NT2/D1 (cell line): ENCODE measurements at regions not wholly inside any gene's neighbourhood (a gene's known extent, or its start where the extent isn't known, plus 50 kb on each side); places are given as distances from the start of the nearest gene placed in this dataset.

Experiments
- DNase-seq: peaks from one replicate; pipeline ENCODE4 v3.0.0-alpha.2; 2011; ENCODE audit warnings: low read depth, low spot score
- H3K27me3 ChIP-seq: 2 replicates; pipeline ENCODE4 v1.6.0; 2011; ENCODE audit warnings: mild to moderate bottlenecking; ENCODE audit not compliant: insufficient read length, insufficient read depth
- H3K36me3 ChIP-seq: 2 replicates; pipeline ENCODE4 v1.6.1; 2011; ENCODE audit warnings: mild to moderate bottlenecking, low read length, mixed read lengths; ENCODE audit not compliant: insufficient read depth, insufficient read length
- H3K4me1 ChIP-seq: 2 replicates; pipeline ENCODE4 v1.5.1; 2011; ENCODE audit not compliant: insufficient read depth, insufficient read length
- H3K4me3 ChIP-seq: 2 replicates; pipeline ENCODE4 v1.5.1; 2011; ENCODE audit warnings: low read depth; ENCODE audit not compliant: insufficient read length
- H3K9ac ChIP-seq: 2 replicates; pipeline ENCODE4 v1.6.0; 2011; ENCODE audit warnings: low read depth; ENCODE audit not compliant: insufficient read length
- H3K9me3 ChIP-seq: 2 replicates; pipeline ENCODE4 v1.5.1; 2011; ENCODE audit warnings: mild to moderate bottlenecking, low read length; ENCODE audit not compliant: insufficient read depth
- SUZ12 ChIP-seq: IDR thresholded peaks from 2 replicates; pipeline ENCODE4 v1.6.1; 2011; ENCODE audit not compliant: insufficient read length, insufficient read depth; ENCODE audit errors: extremely low read depth
- YY1 ChIP-seq: IDR thresholded peaks from 2 replicates; pipeline ENCODE4 v1.6.1; 2011; ENCODE audit not compliant: insufficient read length, insufficient read depth
- ZNF274 ChIP-seq: IDR thresholded peaks from 2 replicates; pipeline ENCODE4 v1.6.1; 2011; ENCODE audit warnings: mild to moderate bottlenecking, low read depth, low read length

DNA sequence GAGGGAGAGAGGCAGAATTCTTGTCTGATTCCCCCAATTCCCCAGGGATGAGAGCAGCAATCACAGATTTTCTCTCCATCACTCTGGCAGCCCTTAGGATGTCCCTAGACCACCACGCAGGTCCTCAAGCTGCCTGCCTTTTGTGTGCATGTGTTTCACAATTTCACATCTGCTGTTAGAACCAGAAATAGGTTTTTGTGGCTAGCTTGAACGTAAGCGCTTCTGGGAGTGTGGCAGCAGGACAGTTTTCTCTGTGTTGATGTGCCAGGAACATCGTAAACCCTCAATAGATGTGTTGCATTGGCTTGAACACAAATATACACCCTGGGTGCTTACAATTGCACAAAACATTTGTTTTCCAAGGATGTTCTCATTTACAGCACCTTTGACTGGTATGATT, 78.8 kb upstream of the TMTC4 start:
- no peaks in the 10 kb centered on the region for H3K27me3 ChIP-seq
- no peak for DNase-seq

DNA sequence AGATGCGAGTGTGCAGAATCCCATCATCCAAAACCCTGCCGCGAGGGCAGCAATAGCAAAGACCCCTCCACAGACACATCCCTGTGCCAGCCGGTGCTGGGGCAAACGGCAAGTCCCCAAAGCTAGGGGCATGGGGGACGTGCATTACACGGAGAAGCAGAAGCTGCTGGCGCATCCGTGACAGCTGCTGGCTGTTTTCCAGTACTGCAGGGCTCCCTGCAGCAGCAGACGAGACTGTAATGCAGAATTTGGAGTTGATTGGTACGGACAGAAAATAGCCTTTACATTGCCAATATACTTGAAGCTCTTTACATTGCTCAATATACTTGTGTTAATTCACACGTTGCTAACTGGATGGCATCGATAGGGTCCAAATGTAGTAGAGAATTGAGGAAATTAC, 77.2 kb upstream of the TMTC4 start:
- Histone ChIP-seq H3K4me1 (no peaks in the 10 kb centered on the region), H3K4me3 (no peak overlapping the region), H3K9ac (no peak overlapping the region), H3K27me3 (no peaks in the 10 kb centered on the region), H3K9me3 (no peaks in the 10 kb centered on the region), H3K36me3 (no peaks in the 10 kb centered on the region)
- no peak for TF ChIP-seq ZNF274
- TF ChIP-seq YY1, result no peak
- TF ChIP-seq SUZ12, result no peak
- no peak for DNase-seq

More for the DNA sequence above, 78.8 kb upstream of the TMTC4 start:
- Histone ChIP-seq H3K4me3 (no peak overlapping the region), H3K36me3 (no peaks in the 10 kb centered on the region), H3K4me1 (no peaks in the 10 kb centered on the region), H3K9me3 (no peaks in the 10 kb centered on the region), H3K9ac (no peak overlapping the region)
- TF ChIP-seq ZNF274, result no peak
- TF ChIP-seq SUZ12, result no peak
- no peak for TF ChIP-seq YY1

- Histone ChIP-seq H3K4me3 (no peak overlapping the region), H3K36me3 (no peaks in the 10 kb centered on the region), H3K9me3 (no peaks in the 10 kb centered on the region), H3K4me1 (no peaks in the 10 kb centered on the region), H3K27me3 (no peaks in the 10 kb centered on the region), H3K9ac (no peak overlapping the region)
- TF ChIP-seq SUZ12 (no peak), YY1 (no peak), ZNF274 (no peak)
- no peak for DNase-seq
Observed at GRCh38 chr13:100746953-100747683, 72.5 kb upstream of the TMTC4 start.

- Histone ChIP-seq H3K9ac (no peak overlapping the region), H3K27me3 (peaks cover 11% of the 10 kb centered on the region), H3K36me3 (no peaks in the 10 kb centered on the region), H3K4me3 (no peak overlapping the region), H3K4me1 (no peaks in the 10 kb centered on the region), H3K9me3 (peaks cover 8% of the 10 kb centered on the region; the same call in 1 of the 2 replicates)
- DNase-seq, result peak; percentile 58
- TF ChIP-seq ZNF274 (no peak), YY1 (no peak), SUZ12 (no peak)
Observed at GRCh38 chr13:100738176-100738855, 63.7 kb upstream of the TMTC4 start.

DNA sequence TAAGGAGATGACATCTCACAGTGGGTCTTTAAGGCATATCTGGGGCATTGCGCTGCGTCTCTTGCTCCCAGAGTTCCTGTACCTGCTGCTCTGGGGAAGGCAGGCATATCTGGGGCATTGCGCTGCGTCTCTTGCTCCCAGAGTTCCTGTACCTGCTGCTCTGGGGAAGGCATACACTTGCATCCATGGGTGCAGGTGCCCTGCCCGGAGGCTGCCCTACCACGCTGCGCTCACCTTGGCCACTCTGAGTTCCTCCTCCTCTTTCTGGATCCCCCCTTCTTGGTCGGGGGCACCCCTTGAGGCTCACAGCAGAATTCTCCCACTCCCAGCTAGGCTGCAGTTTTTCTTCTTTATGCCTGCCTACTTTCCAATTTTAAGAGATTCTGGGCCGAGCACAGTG, 60.9 kb upstream of the TMTC4 start:
- no peak overlapping the region for H3K4me3 ChIP-seq
- H3K27me3 ChIP-seq, result peaks cover 11% of the 10 kb centered on the region
- no peaks in the 10 kb centered on the region for H3K36me3 ChIP-seq
- no peak for DNase-seq
- H3K9me3 ChIP-seq, result peaks cover 8% of the 10 kb centered on the region; the same call in 1 of the 2 replicates
- TF ChIP-seq ZNF274, result no peak
- no peak for TF ChIP-seq YY1
- no peak for TF ChIP-seq SUZ12
- no peak overlapping the region for H3K9ac ChIP-seq
- no peaks in the 10 kb centered on the region for H3K4me1 ChIP-seq

- Histone ChIP-seq H3K4me1 (no peaks in the 10 kb centered on the region), H3K36me3 (no peaks in the 10 kb centered on the region), H3K4me3 (no peak overlapping the region), H3K9ac (no peak overlapping the region), H3K9me3 (peaks cover 8% of the 10 kb centered on the region; the same call in 1 of the 2 replicates), H3K27me3 (peaks cover 9% of the 10 kb centered on the region)
- TF ChIP-seq ZNF274, result no peak
- no peak for TF ChIP-seq SUZ12
- TF ChIP-seq YY1, result no peak
- DNase-seq, result no peak
Observed at GRCh38 chr13:100734194-100734720, 59.7 kb upstream of the TMTC4 start.

DNA sequence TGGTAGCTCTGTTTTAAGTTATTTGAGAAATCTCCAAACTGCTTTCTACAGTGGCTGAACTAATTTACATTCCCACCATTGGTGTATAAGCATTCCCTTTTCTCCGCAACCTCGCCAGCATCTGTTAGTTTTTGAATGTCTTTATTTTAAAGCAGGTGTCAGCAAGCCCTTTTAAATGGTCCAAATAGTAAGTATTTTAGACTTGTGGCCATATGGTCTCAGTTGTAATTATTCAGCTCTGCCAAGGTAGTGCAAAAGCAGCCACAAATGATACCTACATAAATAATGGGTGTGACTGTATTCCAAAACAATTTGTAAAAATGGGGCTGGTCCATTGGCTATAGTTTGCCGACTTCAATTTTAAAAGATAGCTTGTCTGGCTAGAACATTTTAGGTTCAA, 58.7 kb upstream of the TMTC4 start:
- H3K27me3 ChIP-seq, result peaks cover 9% of the 10 kb centered on the region
- TF ChIP-seq YY1 (no peak), ZNF274 (no peak), SUZ12 (no peak)

More for the DNA sequence above, 58.7 kb upstream of the TMTC4 start:
- H3K4me1 ChIP-seq, result no peaks in the 10 kb centered on the region
- no peak overlapping the region for H3K4me3 ChIP-seq
- no peak for DNase-seq
- no peak overlapping the region for H3K9ac ChIP-seq
- H3K36me3 ChIP-seq, result no peaks in the 10 kb centered on the region
- peaks cover 8% of the 10 kb centered on the region; the same call in 1 of the 2 replicates for H3K9me3 ChIP-seq
